ENCODE measurements at regions not wholly inside any gene's neighbourhood (a gene's known extent, or its start where the extent isn't known, plus 50 kb on each side); places are given as distances from the start of the nearest gene placed in this dataset.

GRCh38 chr1:194298007-194298598, 1111.7 kb upstream of the B3GALT2 start:
- Histone ChIP-seq H3K79me2 (ENCODE audit: insufficient read depth, low read length) (no peaks in the 10 kb centered on the region), H3F3A (ENCODE audit: low read depth) (no peaks in the 10 kb centered on the region), H3K27me3 (ENCODE audit: insufficient read depth, low read length, poor library complexity, severe bottlenecking) (no peaks in the 10 kb centered on the region), H3K4me3 (ENCODE audit: low read length, poor library complexity, severe bottlenecking) (no peak overlapping the region), H3K9ac (ENCODE audit: low read depth, low read length, poor library complexity, severe bottlenecking) (no peak overlapping the region), H2AFZ (ENCODE audit: low read length) (no peak overlapping the region), H3K9me3 (ENCODE audit: insufficient read depth, low read depth, low read length) (no peaks in the 10 kb centered on the region), H3K4me1 (ENCODE audit: insufficient read depth, low read length, poor library complexity, severe bottlenecking) (no peaks in the 10 kb centered on the region), H3K4me2 (ENCODE audit: low read depth, low read length, poor library complexity, severe bottlenecking) (no peak overlapping the region), H3K9me2 (replicated peaks; ENCODE audit: low read depth, low read length) (no peaks in the 10 kb centered on the region), H3K36me3 (ENCODE audit: insufficient read depth, low read length) (no peaks in the 10 kb centered on the region), H4K20me1 (ENCODE audit: insufficient read depth, low read length, poor library complexity, severe bottlenecking) (no peaks in the 10 kb centered on the region)
- no peak for TF ChIP-seq CTCF (conservative IDR thresholded peaks at IDR 0.05; ENCODE audit: low read length)
- no peak for TF ChIP-seq EZH2phosphoT487 (IDR thresholded peaks at IDR 0.05; ENCODE audit: borderline replicate concordance)

GRCh38 chr1:194297094-194297493, 1110.7 kb upstream of the B3GALT2 start:
- TF ChIP-seq CTCF (conservative IDR thresholded peaks at IDR 0.05; ENCODE audit: low read length) = no peak
- no peak for TF ChIP-seq EZH2phosphoT487 (IDR thresholded peaks at IDR 0.05; ENCODE audit: borderline replicate concordance)

GRCh38 chr1:194296201-194296600, 1109.8 kb upstream of the B3GALT2 start:
- Histone ChIP-seq H4K20me1 (ENCODE audit: insufficient read depth, low read length, poor library complexity, severe bottlenecking) (no peaks in the 10 kb centered on the region), H3K9me2 (replicated peaks; ENCODE audit: low read depth, low read length) (no peaks in the 10 kb centered on the region), H3K4me2 (ENCODE audit: low read depth, low read length, poor library complexity, severe bottlenecking) (no peak overlapping the region), H3K36me3 (ENCODE audit: insufficient read depth, low read length) (no peaks in the 10 kb centered on the region), H3F3A (ENCODE audit: low read depth) (no peaks in the 10 kb centered on the region), H2AFZ (ENCODE audit: low read length) (no peak overlapping the region), H3K4me3 (ENCODE audit: low read length, poor library complexity, severe bottlenecking) (no peak overlapping the region), H3K4me1 (ENCODE audit: insufficient read depth, low read length, poor library complexity, severe bottlenecking) (no peaks in the 10 kb centered on the region), H3K79me2 (ENCODE audit: insufficient read depth, low read length) (no peaks in the 10 kb centered on the region), H3K9me3 (ENCODE audit: insufficient read depth, low read depth, low read length) (no peaks in the 10 kb centered on the region), H3K27me3 (ENCODE audit: insufficient read depth, low read length, poor library complexity, severe bottlenecking) (no peaks in the 10 kb centered on the region), H3K9ac (ENCODE audit: low read depth, low read length, poor library complexity, severe bottlenecking) (no peak overlapping the region)
- TF ChIP-seq CTCF (conservative IDR thresholded peaks at IDR 0.05; ENCODE audit: low read length) (no peak), EZH2phosphoT487 (IDR thresholded peaks at IDR 0.05; ENCODE audit: borderline replicate concordance) (no peak)

More at GRCh38 chr1:194297094-194297493, 1110.7 kb upstream of the B3GALT2 start:
- Histone ChIP-seq H3F3A (ENCODE audit: low read depth) (no peaks in the 10 kb centered on the region), H3K79me2 (ENCODE audit: insufficient read depth, low read length) (no peaks in the 10 kb centered on the region), H3K9ac (ENCODE audit: low read depth, low read length, poor library complexity, severe bottlenecking) (no peak overlapping the region), H3K36me3 (ENCODE audit: insufficient read depth, low read length) (no peaks in the 10 kb centered on the region), H4K20me1 (ENCODE audit: insufficient read depth, low read length, poor library complexity, severe bottlenecking) (no peaks in the 10 kb centered on the region), H3K9me3 (ENCODE audit: insufficient read depth, low read depth, low read length) (no peaks in the 10 kb centered on the region), H3K27me3 (ENCODE audit: insufficient read depth, low read length, poor library complexity, severe bottlenecking) (no peaks in the 10 kb centered on the region), H3K4me3 (ENCODE audit: low read length, poor library complexity, severe bottlenecking) (no peak overlapping the region), H3K4me2 (ENCODE audit: low read depth, low read length, poor library complexity, severe bottlenecking) (no peak overlapping the region), H2AFZ (ENCODE audit: low read length) (no peak overlapping the region), H3K4me1 (ENCODE audit: insufficient read depth, low read length, poor library complexity, severe bottlenecking) (no peaks in the 10 kb centered on the region), H3K9me2 (replicated peaks; ENCODE audit: low read depth, low read length) (no peaks in the 10 kb centered on the region)

All from Loucy (cell line).